BLaER1 treated with 17β-estradiol and CSF1 and Interleukin-3, amounts not matched to agents 10 nM and 100 nM (cell line): ENCODE measurements at regions not wholly inside any gene's neighbourhood (a gene's known extent, or its start where the extent isn't known, plus 50 kb on each side); places are given as distances from the start of the nearest gene placed in this dataset.
"Not testable (repeated sequence)": the region's sequence is repeated elsewhere in the genome, so short reads cannot be mapped to it uniquely, and the experiment has no call there.

Source experiments
- H3K27ac ChIP-seq, 11 experiments: shearing (Covaris generic); formaldehyde crosslinking; 2 replicates each; pipeline ENCODE4 v1.8.1; 2022
- H3K27me3 ChIP-seq, 11 experiments: shearing (Covaris generic); formaldehyde crosslinking; 2 replicates each; pipeline ENCODE4 v1.8.1; 2022
- H3K36me3 ChIP-seq, 11 experiments: shearing (Covaris generic); formaldehyde crosslinking; 2 replicates each; pipeline ENCODE4 v1.8.1; 2022
- H3K4me1 ChIP-seq, 10 experiments: shearing (Covaris generic); formaldehyde crosslinking; 2 replicates each; pipeline ENCODE4 v1.8.1; 2022
- H3K4me2 ChIP-seq, 11 experiments: shearing (Covaris generic); formaldehyde crosslinking; 2 replicates each; pipeline ENCODE4 v1.8.1; 2022
- H3K4me3 ChIP-seq, 10 experiments: shearing (Covaris generic); formaldehyde crosslinking; 2 replicates each; pipeline ENCODE4 v1.8.1; 2022
- H3K9ac ChIP-seq, 11 experiments: shearing (Covaris generic); formaldehyde crosslinking; 2 replicates each; pipeline ENCODE4 v1.8.1; 2022
- H3K9me3 ChIP-seq, 11 experiments: shearing (Covaris generic); formaldehyde crosslinking; replicated peaks in 1 of 11; 2 replicates each; pipeline ENCODE4 v1.8.1; 2022
- H4K20me1 ChIP-seq, 11 experiments: shearing (Covaris generic); formaldehyde crosslinking; 2 replicates each; pipeline ENCODE4 v1.8.1; 2022
- Cebpa-rat ChIP-seq, 11 experiments: shearing (Covaris generic); IDR thresholded peaks; 2 replicates each; pipeline ENCODE4 v1.8.1; 2022

GRCh38 chr20:28616354-28616753, 2641.1 kb upstream of the DEFB115 start:
- no peak overlapping the region for H3K9ac ChIP-seq
- H3K4me2 ChIP-seq, result no peak overlapping the region
- no peaks in the 10 kb centered on the region for H3K27me3 ChIP-seq
- H3K36me3 ChIP-seq, result no peaks in the 10 kb centered on the region
- no peaks in the 10 kb centered on the region for H4K20me1 ChIP-seq
- no peak overlapping the region for H3K27ac ChIP-seq
- TF ChIP-seq Cebpa-rat (IDR thresholded peaks at IDR 0.05), result no peak
- peaks cover 22 to 44% (median 31%) of the 10 kb centered on the region in 11 experiments for H3K9me3 ChIP-seq
- no peak overlapping the region for H3K4me3 ChIP-seq
- H3K4me1 ChIP-seq, result no peaks in the 10 kb centered on the region

GRCh38 chr20:28619956-28620651, 2637.4 kb upstream of the DEFB115 start:
- H3K4me2 ChIP-seq, H3K27me3 ChIP-seq, H3K9ac ChIP-seq, H4K20me1 ChIP-seq, H3K27ac ChIP-seq, H3K4me3 ChIP-seq, H3K4me1 ChIP-seq, H3K36me3 ChIP-seq: not testable (repeated sequence)
- peaks cover 16 to 30% (median 25%) of the 10 kb centered on the region in 11 experiments for H3K9me3 ChIP-seq

- not testable (repeated sequence) for H4K20me1 ChIP-seq, H3K27ac ChIP-seq, H3K27me3 ChIP-seq, H3K4me1 ChIP-seq, H3K36me3 ChIP-seq, H3K9ac ChIP-seq, H3K4me3 ChIP-seq, H3K4me2 ChIP-seq, H3K9me3 ChIP-seq
Measured at GRCh38 chr20:28625112-28625511, 2632.4 kb upstream of the DEFB115 start.

GRCh38 chr20:28640831-28641230, 2616.6 kb upstream of the DEFB115 start:
- not testable (repeated sequence) for H3K27me3 ChIP-seq, H3K36me3 ChIP-seq, H3K4me1 ChIP-seq, H4K20me1 ChIP-seq, H3K4me3 ChIP-seq, H3K27ac ChIP-seq, H3K9me3 ChIP-seq, H3K4me2 ChIP-seq, H3K9ac ChIP-seq
